ENCODE measurements at regions not wholly inside any gene's neighbourhood (a gene's known extent, or its start where the extent isn't known, plus 50 kb on each side); places are given as distances from the start of the nearest gene placed in this dataset.
"Not testable (repeated sequence)": the region's sequence is repeated elsewhere in the genome, so short reads cannot be mapped to it uniquely, and the experiment has no call there.

DNA sequence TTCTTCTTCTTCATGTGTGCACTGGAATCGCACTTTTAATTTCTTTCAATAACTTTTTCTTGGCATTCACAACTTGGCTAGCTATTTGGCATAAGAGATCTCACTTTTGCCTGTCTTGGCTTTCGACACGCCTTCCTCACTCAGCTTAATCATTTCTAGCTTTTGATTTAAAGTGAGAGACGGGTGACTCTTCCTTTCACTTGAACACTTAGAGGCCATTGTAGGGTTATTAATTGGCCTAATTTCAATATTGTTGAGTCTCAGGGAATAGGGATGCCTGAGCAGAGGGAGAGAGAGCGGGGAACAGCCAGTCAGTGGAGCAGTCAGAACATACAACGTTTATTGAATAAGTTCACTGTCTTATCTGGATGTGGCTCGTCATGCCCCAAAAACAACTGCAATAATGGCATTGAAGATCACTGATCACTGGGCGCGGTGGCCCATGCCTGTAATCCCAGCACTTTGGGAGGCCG is 200.3 kb downstream of the SEC14L1 start:
- Histone ChIP-seq H3K36me3 (no peaks in the 10 kb centered on the region), H3K4me1 (ENCODE audit: insufficient read depth) (peaks cover 2% of the 10 kb centered on the region)
- peak in 1 of 5 donors; percentile 1 for DNase-seq

DNA sequence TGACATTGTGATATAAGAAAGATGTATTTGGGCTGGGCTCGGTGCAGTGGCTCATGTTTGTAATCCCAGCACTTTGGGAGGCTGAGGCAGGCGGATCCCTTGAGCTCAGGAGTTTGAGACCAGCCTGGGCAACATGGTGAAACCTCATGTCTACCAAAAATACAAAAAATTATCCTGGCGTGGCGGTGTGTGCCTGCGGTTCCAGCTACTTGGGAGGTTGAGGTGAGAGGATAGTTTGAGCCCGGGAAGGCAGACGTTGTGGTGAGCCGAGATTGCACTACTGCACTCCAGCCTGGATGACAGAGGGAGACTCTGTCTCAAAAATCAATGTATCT is 201.9 kb downstream of the SEC14L1 start:
- DNase-seq; H3K4me3 ChIP-seq; intact Hi-C loops (cut with DNase I); H3K27me3 ChIP-seq; H3K9me3 ChIP-seq; H3K4me1 ChIP-seq (ENCODE audit: insufficient read depth); H3K27ac ChIP-seq; H3K36me3 ChIP-seq: not testable (repeated sequence)
- 81 to 97% (median 83%) methylated on average over 8 of the region's 8 CpGs for WGBS, 3 donors

More for the DNA sequence above, 200.3 kb downstream of the SEC14L1 start:
- intact Hi-C loops (cut with DNase I), result no loop called here
- Histone ChIP-seq H3K4me3 (no peak overlapping the region), H3K27ac (no peak overlapping the region), H3K27me3 (no peaks in the 10 kb centered on the region), H3K9me3 (no peaks in the 10 kb centered on the region)
- TF ChIP-seq, protein P1, sequence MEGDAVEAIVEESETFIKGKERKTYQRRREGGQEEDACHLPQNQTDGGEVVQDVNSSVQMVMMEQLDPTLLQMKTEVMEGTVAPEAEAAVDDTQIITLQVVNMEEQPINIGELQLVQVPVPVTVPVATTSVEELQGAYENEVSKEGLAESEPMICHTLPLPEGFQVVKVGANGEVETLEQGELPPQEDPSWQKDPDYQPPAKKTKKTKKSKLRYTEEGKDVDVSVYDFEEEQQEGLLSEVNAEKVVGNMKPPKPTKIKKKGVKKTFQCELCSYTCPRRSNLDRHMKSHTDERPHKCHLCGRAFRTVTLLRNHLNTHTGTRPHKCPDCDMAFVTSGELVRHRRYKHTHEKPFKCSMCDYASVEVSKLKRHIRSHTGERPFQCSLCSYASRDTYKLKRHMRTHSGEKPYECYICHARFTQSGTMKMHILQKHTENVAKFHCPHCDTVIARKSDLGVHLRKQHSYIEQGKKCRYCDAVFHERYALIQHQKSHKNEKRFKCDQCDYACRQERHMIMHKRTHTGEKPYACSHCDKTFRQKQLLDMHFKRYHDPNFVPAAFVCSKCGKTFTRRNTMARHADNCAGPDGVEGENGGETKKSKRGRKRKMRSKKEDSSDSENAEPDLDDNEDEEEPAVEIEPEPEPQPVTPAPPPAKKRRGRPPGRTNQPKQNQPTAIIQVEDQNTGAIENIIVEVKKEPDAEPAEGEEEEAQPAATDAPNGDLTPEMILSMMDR (IDR thresholded peaks at IDR 0.05), result no peak
- TF ChIP-seq EP300 (IDR thresholded peaks at IDR 0.05), result no peak
- 66 to 73% (median 72%) methylated on average over 10 of the region's 10 CpGs for WGBS, 3 donors

DNA sequence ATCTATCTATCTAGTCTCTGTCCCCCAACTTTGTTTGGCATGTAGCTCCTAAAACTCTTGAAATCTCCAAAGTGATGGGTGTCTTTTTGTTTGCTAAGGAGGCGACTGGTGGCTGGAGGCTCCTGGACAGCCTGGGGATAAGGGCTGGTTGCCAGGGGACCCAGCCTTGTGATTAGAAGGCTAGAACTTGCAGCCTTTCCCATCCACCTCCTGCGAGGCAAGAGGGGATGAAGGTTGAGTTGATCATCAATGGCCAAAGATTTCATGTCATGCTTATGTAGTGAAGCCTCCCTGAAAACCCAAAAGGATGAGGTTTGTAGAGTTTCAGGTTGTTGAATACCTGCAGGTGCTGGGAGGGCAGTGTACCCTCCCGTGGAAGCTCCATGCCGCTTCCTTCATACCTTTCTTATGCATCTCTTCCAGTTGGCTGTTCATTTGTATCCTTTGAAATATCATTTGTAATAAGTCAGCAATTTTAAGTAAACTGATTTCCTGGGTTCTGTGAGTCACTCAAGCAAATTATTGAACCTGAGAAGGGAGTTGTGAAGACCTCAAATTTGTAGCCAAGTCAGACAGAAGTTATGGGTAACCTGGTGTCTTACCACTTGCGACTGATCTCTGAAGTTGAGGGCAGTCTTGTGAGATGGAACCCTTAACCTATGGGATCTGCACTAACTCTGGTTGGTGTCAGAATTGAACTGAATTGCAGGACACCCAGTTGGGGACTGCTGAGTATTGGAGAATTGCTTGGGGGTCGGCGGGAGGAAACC is 202.4 kb downstream of the SEC14L1 start:
- H3K4me3 ChIP-seq, result no peak overlapping the region
- intact Hi-C loops (cut with DNase I), result no loop called here
- TF ChIP-seq POLR2A (IDR thresholded peaks at IDR 0.05) (no peak), EP300 (IDR thresholded peaks at IDR 0.05) (no peak)
- TF ChIP-seq, protein P1 (IDR thresholded peaks at IDR 0.05), result no peak
- H3K36me3 ChIP-seq, result no peaks in the 10 kb centered on the region
- H3K27me3 ChIP-seq, result no peaks in the 10 kb centered on the region
- H3K4me1 ChIP-seq (ENCODE audit: insufficient read depth), result peaks cover 2% of the 10 kb centered on the region
- H3K27ac ChIP-seq, result no peak overlapping the region
- WGBS, 3 donors, result 92 to 94% (median 93%) methylated on average over 7 of the region's 7 CpGs
- no peaks in the 10 kb centered on the region for H3K9me3 ChIP-seq
- peak in 1 of 5 donors; percentile 2 for DNase-seq

DNA sequence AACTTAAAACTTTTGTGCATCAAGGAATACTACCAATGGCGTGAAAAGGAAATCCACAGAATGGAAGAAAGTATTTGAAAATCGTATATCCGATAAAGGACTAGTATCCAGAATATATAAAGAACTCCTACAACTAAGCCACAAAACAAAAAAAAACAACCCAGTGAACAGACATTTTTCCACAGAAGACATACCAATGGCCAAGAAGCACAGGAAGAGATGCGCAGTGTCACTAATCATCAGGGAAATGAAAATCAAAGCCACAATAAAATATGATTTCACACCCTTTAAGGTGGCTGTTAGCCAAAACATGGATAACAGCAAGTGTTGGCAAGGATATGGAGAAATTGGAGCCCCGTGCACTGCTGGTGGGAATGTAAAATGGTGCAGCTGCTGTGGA is 203.3 kb downstream of the SEC14L1 start:
- no peaks in the 10 kb centered on the region for H3K36me3 ChIP-seq
- no peak for DNase-seq
- TF ChIP-seq, protein P1 (IDR thresholded peaks at IDR 0.05), result no peak
- TF ChIP-seq EP300 (IDR thresholded peaks at IDR 0.05) (no peak), POLR2A (IDR thresholded peaks at IDR 0.05) (no peak)
- WGBS, 3 donors, result 95 to 97% (median 96%) methylated on average over 5 of the region's 5 CpGs
- no peaks in the 10 kb centered on the region for H3K27me3 ChIP-seq
- H3K4me1 ChIP-seq (ENCODE audit: insufficient read depth), result peaks cover 2% of the 10 kb centered on the region
- intact Hi-C loops (cut with DNase I), result no loop called here
- no peaks in the 10 kb centered on the region for H3K9me3 ChIP-seq
- no peak overlapping the region for H3K4me3 ChIP-seq
- H3K27ac ChIP-seq, result no peak overlapping the region

DNA sequence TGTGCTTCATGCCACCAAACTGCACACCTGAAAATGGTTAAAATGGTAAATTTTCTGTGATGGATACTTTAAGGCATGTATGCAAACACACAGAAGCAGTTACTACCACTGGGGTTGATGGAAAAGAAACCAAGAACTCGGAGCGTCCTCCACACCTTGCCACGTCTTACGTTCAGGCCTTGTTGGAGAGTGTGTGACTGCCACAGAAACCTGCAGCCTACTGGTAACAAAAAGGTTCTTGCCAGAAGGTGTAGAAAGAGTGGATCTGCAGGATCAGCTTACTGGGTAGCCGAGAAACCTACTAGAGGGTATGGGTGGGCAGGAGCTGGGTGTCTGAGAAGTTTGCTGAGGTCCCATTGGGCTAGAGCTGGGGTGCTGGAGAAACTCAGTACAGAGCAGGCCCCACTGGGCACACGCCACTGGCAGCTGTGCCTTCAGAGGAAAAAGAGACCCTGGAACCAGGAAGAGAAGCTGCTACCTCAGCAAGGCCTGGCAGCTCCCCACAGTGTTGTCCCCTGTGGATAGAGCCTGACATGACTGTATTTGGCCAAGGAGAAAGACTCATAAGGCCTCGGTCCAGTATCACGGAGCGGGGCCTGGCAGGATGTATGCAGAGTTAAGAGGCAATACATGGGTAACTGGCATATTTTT is 204.6 kb downstream of the SEC14L1 start:
- H3K27ac ChIP-seq, result no peak overlapping the region
- H3K9me3 ChIP-seq, result no peaks in the 10 kb centered on the region
- H3K4me3 ChIP-seq, result no peak overlapping the region
- intact Hi-C loops (cut with DNase I), result no loop called here
- peaks cover 5% of the 10 kb centered on the region for H3K4me1 ChIP-seq (ENCODE audit: insufficient read depth)
- TF ChIP-seq, protein P1 (IDR thresholded peaks at IDR 0.05), result no peak
- TF ChIP-seq POLR2A (IDR thresholded peaks at IDR 0.05) (no peak), EP300 (IDR thresholded peaks at IDR 0.05) (no peak)
- no peaks in the 10 kb centered on the region for H3K27me3 ChIP-seq
- no peaks in the 10 kb centered on the region for H3K36me3 ChIP-seq
- WGBS, 3 donors, result 92 to 96% (median 94%) methylated on average over 9 of the region's 9 CpGs
- DNase-seq, result peak in 1 of 5 donors; percentile 3
